ENCODE measurements at regions not wholly inside any gene's neighbourhood (a gene's known extent, or its start where the extent isn't known, plus 50 kb on each side); places are given as distances from the start of the nearest gene placed in this dataset.

DNA sequence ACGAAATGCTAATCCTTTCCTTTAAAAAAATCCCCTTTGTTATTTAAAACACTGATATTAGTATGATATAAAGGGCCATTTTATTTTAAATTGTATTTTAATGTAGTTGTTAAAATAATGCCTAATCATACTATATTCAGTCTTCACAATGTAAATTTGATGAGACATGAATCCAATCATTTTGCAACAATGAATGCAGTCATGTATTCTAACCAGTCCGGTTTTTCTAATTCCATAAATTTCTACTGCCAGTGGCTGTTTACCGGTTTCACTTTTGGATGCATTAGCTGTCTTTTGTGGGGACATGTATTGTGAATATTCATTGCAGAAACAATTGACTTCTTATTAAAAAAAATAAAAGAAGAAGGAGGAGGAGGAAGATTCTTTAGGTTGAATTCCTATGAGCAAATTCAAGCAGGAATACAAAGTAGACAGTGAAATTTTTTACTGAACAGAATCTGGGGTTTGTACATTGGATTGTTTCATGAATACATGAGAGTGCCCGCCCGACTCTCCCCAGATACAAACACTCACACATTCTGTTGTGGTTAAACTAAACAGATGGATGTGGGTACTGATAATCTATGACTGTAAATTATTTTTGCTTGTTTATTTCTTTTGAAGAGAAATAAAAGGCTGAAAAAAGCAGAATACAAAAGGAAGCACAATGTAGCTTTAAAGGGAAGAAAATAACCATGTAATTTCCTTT lies 624.8 kb upstream of the PTBP2 start:
- TF ChIP-seq CTCF (IDR thresholded peaks at IDR 0.05) (no peak), POLR2A (IDR thresholded peaks at IDR 0.05) (no peak)

All from sigmoid colon (tissue), 3 donors.